ENCODE measurements at regions not wholly inside any gene's neighbourhood (a gene's known extent, or its start where the extent isn't known, plus 50 kb on each side); places are given as distances from the start of the nearest gene placed in this dataset.

- DNase-seq: no peak
These were observed 242.8 kb downstream of the B3GLCT start for GRCh38 chr13:31442571-31442970.

DNA sequence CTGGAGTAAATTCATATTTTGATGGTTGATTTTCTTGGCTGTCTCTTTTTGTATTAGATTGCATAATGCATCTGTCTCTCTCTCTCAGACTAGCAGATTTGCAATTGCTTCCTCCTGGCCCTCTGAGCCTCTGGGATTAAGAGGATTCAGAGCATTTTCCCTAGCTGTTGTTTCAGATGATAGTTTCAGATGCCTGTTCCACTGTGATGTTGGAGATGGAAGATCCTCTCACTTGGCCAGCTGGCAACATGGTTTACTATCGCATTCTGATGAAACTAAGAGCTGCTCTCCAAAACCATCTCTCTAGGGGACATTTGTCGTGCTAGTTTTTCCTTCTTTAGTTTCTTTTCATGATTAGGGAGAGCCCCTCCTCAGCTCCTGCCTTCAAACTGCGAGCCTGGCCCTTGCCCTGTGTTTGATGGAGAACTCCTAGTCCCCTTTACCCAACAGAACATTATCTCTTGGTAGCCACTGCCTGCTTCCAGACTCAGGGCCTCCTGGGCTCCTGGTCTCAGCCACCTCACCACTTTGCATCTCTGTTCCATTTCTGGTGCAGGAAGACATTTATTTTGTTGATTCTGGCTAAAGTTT, 244.6 kb downstream of the B3GLCT start:
- no peak for DNase-seq

DNA sequence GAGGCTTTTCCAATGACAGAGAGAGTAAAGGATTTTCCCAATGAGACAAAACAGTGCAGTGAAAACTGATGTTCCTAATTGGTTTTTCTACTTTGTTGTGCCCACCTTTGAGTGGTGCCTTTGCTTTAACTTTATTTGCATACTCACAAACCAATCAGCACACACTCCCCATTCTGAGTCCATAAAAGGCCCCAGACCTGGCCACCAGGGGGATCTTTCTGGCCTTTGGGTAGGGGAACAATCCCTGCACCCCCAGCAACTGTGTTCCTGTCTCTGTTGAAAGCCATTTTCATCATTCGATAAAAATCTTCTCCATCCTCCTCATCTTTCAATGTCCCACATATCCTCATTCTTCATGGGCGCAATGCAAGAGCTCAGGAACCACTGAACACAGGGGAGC, 252.8 kb downstream of the B3GLCT start:
- DNase-seq: no peak

GRCh38 chr13:31455581-31455980, 255.8 kb downstream of the B3GLCT start:
- DNase-seq: no peak

DNA sequence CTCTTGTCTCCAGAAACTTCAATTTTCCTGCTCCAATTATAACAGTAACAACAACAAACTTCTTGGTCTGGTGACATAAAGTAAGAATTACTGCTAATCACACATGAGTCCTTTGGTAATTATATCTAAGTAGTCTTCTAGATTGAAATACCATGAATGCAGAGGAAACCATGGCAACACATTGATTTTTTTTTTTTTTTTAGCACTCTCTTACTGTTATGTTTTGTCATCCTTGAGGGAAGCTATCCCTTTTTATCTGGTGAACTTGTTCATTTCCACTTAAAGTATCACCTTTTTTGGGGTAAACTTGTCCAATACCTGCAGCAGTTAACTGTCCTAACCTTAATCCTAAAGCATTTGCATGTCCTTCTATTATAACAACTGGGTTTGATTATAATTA, 256.3 kb downstream of the B3GLCT start:
- DNase-seq: no peak

GRCh38 chr13:31460061-31460460, 260.3 kb downstream of the B3GLCT start:
- DNase-seq: no peak

DNA sequence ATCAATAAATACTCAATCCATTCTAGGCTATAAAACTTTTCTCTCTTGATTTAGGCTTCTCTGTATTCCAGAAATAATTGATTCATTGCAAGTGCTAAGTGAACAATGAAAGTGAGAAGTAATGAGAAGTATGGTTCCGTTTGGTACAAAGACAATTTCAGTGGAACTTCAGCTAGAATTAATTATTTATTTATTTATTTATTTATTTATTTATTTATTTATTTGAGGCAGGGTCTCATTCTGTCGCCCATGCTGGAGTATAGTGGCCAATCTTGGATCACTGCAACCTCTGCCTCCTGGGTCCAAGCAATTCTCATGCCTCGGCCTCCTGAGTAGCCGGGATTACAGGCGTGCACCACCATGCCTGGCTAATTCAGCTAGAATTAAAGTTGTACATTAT, 262.1 kb downstream of the B3GLCT start:
- DNase-seq: no peak

DNA sequence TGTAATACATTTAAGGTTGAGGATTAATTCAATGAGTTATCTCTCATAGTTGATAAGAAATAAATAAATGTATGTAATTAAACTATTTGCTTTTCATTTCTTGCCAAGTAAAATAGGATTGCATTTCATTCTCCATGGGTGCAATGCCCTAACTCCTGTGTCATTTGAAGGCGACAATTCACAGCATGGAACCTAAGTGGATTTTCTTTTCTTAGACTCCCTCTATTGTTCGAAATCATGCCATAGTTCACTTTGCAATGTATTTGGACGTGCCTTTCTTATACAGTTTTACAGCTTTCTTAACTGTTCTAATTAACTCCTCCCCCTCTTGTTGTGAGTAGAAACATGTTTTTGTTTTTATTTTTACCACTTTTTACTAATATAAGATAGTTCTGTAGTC, 263.0 kb downstream of the B3GLCT start:
- no peak for DNase-seq

DNA sequence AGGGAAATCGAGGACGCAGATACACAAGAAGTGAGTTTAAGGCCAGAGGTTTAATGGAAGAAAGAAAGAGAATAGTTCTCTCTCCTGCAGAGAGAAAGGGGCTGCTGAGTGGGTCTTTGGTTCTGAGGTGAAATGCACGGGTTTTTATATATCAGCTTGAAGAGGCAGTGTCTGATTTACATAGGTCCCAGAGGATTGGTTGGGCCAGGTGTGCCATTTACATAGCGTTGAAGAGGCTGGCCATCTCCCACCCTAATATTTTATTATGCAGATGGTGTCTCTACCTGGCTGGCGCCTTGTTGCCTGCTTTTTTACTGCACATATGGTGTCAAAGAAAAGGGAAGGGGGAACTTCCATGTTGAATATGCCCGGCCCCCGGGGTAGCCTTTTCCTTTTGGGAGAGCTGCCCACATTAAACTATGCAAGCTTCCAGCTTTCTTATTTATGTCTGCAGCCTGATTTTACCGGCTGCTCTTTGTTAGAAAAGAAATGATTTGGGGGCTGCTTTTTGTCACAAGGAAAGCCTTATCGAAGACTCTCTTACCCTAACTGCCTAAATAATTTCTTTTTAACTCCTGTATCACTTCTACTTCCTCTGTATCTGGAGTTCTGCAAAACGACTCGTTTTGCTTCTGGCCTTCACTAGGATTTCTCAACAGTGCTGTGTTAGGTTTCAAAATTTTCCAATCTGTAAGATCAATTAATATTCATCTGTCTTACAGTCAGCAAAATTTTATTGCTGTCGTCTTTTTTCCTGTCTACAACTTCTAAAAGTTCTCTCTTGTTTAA, 268.5 kb downstream of the B3GLCT start:
- no peak for DNase-seq

DNA sequence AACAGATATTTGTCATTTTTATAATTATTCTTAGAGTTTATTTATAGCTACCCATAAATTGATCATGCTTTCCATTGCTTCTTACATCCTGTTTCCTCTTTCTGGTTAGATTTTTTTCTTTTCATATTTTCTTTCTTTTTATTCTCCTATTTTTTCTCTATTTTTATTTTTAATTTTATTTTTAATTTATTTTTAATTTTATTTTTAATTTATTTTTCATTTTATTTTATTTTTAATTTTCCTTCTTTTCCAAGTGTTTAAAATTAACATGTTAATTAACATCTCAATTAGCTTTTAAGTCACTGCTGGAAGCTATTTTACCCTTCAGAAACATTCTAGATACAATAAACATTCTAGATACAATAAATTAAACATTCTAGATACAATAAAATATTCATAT, 269.6 kb downstream of the B3GLCT start:
- no peak for DNase-seq

DNA sequence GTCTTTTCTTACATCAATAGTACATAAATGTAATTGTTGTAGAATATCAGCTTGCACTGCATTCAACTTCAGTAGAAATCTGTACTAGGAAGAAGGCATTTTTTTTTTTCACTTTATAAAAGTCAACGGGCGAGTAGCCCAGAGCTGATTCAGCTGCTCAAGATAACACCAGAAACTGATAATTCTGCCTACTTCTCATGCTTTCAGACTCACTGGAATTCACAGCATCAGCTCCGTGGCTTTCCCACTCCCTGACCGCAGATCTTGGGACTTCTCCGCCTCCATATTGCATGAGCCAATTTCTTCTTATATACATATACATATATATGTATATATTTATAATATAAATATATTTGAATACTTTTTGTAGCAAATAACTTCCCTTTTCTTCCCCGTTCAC, 263.1 kb upstream of the RXFP2 start:
- no peak for DNase-seq

- no peak for DNase-seq
These were observed 262.6 kb upstream of the RXFP2 start for GRCh38 chr13:31476753-31477152.

DNA sequence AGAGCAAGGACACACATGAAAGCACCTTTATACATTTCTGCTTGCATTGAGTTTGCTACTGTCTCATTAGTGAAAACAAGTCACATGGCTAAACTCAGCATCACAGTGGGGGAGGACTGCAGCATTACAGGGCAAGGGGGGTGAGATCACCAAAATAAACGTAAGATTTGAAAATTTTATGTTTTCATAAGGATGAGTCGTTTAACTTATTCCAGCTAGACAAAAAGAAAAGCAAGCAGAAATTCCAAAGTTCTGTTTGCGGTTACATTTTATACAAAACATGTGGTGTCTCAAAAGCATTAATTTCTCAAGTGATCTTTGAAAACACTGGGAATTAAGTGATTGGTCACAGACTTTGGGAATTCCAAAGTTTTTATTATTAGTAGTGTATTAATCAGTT, 261.4 kb upstream of the RXFP2 start:
- no peak for DNase-seq

- no peak for DNase-seq
These were observed 254.1 kb upstream of the RXFP2 start for GRCh38 chr13:31485183-31485582.

DNA sequence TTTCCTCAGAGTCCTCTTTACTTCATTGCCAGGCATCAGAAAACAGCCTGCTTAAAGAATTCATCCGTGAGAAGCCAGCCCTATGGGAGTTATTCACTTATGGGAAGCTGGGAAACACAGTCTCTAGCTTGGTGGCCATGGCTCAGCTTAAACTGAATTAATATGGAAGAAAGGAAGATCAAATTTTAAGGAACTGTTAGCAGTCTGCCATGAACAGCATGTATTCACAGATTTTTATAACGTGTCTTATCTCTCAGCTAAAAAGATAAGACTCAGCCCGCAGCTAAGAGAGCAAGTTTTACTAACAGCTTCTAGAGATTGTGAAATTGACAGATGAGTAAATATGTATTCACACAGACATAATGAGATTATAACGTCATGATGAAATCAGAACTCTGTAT, 253.7 kb upstream of the RXFP2 start:
- no peak for DNase-seq

- no peak for DNase-seq
These were observed 244.0 kb upstream of the RXFP2 start for GRCh38 chr13:31495336-31495735.

DNA sequence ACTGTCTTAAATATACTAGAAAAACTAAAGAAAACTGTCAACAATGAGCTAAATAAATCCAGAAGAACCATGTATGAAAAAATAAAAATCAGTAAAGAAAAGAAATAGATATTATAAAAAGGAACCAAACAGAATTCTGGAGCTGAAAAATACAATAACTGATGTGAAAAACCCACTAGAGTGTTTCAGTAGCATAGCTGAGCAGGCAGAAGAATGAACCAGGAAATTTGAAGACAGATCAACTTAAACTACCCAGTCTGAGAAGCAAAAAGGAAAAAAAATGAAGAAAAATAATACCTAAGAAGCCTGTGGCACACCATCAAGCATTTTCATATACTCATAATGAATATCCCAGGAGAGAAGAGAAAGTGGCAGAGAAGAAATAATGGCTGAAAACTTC, 240.1 kb upstream of the RXFP2 start:
- no peak for DNase-seq

GRCh38 chr13:31503626-31504025, 235.7 kb upstream of the RXFP2 start:
- DNase-seq: no peak

GRCh38 chr13:31504918-31505317, 234.4 kb upstream of the RXFP2 start:
- DNase-seq: no peak

- no peak for DNase-seq
These were observed 227.0 kb upstream of the RXFP2 start for GRCh38 chr13:31512331-31512730.

DNA sequence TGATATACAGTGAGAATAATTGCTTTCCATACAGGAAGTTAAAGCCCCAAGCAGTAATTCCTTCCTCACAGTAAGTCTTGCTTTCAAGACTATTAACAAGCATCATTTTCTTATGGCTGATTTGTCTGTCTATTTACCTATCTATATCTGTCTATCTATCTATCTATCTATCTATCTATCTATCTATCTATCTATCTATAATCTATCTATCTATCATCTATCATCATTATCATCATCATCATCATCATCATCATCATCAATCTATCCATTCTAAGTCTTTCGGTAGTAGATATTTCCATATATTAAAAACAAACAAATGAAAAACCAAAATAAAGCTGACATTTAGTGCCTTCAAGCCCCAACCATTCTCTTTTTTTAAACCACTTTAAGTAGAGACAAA, 224.4 kb upstream of the RXFP2 start:
- DNase-seq: no peak

DNA sequence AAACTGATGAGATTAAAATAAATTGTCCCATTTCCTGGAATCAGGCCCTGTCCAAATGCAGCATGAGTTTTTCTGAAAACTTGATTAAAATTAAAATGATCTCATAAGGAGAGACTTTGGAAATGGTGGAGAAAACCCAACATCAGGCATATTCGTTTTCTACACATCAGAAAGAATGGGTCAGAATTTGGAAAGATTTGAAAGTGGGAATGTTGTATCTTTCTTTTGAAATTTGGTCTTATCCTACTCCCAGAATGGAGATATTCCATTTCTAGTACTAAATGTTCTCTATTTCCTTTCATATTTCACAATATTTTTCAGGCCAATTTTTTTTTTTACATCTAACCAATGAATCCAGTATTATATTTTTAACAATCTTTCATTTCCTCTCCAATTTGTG, 223.9 kb upstream of the RXFP2 start:
- DNase-seq: no peak

DNA sequence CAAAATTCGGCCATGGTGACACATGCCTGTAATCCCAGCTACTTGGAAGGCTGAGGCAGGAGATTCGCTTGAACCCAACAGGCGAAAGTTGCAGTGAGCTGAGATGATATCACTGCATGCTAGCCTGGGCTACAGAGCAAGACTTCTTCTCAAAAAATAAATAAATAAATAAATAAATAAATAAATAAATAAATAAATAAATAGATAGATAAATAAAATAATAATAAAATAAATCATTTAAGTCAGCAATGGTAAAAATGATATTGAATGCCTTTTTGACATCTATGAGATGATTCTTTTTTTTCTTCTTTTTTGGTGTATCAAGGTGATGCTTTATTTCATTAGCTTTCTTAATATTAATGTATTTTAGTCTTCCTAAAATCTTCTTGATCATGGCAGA, 221.7 kb upstream of the RXFP2 start:
- DNase-seq: no peak

- no peak for DNase-seq
These were observed 220.7 kb upstream of the RXFP2 start for GRCh38 chr13:31518645-31519044.

- DNase-seq: no peak
These were observed 217.9 kb upstream of the RXFP2 start for GRCh38 chr13:31521435-31521834.
